Transverse colon (tissue), 4 donors: ENCODE measurements at regions not wholly inside any gene's neighbourhood (a gene's known extent, or its start where the extent isn't known, plus 50 kb on each side); places are given as distances from the start of the nearest gene placed in this dataset.

Source experiments
- EP300 ChIP-seq: sonication (generic); formaldehyde crosslinking; IDR thresholded peaks from one replicate; pipeline ENCODE4 v1.6.1; 2017; ENCODE audit warnings: antibody characterized with exemption, low read depth
- POLR2A ChIP-seq: fragments of 450-650 bp; IDR thresholded peaks from one replicate; pipeline ENCODE4 v1.6.1; 2016; ENCODE audit warnings: antibody characterized with exemption, mild to moderate bottlenecking, moderate library complexity
- POLR2AphosphoS5 ChIP-seq, 3 donors: sonication (generic); formaldehyde crosslinking; IDR thresholded peaks; one replicate each; pipeline ENCODE4 v1.6.1; 2016; ENCODE audit warnings: antibody characterized with exemption in 3 of 3
- TF ChIP-seq, protein P1 (sequence below), 5 experiments: fragments of 200-600 bp in 3 of 5; fragments of 450-650 bp in 2 of 5; sonication (generic) in 3 of 5; IDR thresholded peaks; 1 replicate in 2 of 5; 2 replicates in 3 of 5; pipeline ENCODE4 v1.5.1; 2016 to 2017; ENCODE audit warnings: antibody characterized with exemption in 5 of 5, inconsistent platforms in 3 of 5, mild to moderate bottlenecking in 2 of 5, moderate library complexity in 1 of 5

- TF ChIP-seq POLR2A (no peak), POLR2AphosphoS5 (IDR thresholded peaks at IDR 0.05) (no peak), EP300 (no peak)
- TF ChIP-seq, protein P1, sequence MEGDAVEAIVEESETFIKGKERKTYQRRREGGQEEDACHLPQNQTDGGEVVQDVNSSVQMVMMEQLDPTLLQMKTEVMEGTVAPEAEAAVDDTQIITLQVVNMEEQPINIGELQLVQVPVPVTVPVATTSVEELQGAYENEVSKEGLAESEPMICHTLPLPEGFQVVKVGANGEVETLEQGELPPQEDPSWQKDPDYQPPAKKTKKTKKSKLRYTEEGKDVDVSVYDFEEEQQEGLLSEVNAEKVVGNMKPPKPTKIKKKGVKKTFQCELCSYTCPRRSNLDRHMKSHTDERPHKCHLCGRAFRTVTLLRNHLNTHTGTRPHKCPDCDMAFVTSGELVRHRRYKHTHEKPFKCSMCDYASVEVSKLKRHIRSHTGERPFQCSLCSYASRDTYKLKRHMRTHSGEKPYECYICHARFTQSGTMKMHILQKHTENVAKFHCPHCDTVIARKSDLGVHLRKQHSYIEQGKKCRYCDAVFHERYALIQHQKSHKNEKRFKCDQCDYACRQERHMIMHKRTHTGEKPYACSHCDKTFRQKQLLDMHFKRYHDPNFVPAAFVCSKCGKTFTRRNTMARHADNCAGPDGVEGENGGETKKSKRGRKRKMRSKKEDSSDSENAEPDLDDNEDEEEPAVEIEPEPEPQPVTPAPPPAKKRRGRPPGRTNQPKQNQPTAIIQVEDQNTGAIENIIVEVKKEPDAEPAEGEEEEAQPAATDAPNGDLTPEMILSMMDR (IDR thresholded peaks at IDR 0.05): no peak
Measured at GRCh38 chr17:54807331-54807730, 93.3 kb upstream of the TOM1L1 start.
